Epithelial cell of esophagus (primary cell): ENCODE measurements at regions not wholly inside any gene's neighbourhood (a gene's known extent, or its start where the extent isn't known, plus 50 kb on each side); places are given as distances from the start of the nearest gene placed in this dataset.

Source experiments
- DNase-seq: peaks from one replicate; pipeline ENCODE4 v3.0.0; 2010; ENCODE audit warnings: low read depth
- H3K4me3 ChIP-seq: 2 replicates; pipeline ENCODE4 v1.5.1; 2011; ENCODE audit warnings: mild to moderate bottlenecking, low read length, control low read depth
- CTCF ChIP-seq: IDR thresholded peaks from 2 replicates; pipeline ENCODE4 v1.5.1; 2011; ENCODE audit warnings: low read depth, mild to moderate bottlenecking, low read length, control low read depth, inconsistent platforms; ENCODE audit not compliant: insufficient read depth; ENCODE audit errors: missing control alignments

DNA sequence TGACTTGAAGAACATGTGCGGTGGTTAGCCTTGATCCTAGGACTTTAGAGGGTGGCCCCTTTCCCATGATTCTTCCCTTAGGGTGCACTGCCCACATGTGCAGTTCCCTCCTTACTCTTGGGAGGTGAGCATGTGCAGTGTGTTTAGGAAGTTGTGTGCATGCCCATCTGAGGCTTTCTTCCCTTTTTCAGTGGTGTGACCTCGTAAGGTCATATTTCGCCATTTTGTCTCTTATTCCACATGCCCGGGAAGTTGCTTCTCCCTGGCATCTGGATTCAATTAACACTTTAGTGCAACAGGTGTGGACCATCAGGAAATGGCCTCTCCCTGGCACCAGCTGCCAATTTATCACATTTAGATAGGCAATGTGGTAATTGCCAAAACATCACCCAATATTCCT lies 380.6 kb upstream of the VSTM2A start:
- TF ChIP-seq CTCF, result no peak
- no peak overlapping the region for H3K4me3 ChIP-seq
- no peak for DNase-seq

- DNase-seq, result no peak
- no peak for TF ChIP-seq CTCF
- H3K4me3 ChIP-seq, result no peak overlapping the region
These were observed 375.8 kb upstream of the VSTM2A start for GRCh38 chr7:54166419-54166818.

DNA sequence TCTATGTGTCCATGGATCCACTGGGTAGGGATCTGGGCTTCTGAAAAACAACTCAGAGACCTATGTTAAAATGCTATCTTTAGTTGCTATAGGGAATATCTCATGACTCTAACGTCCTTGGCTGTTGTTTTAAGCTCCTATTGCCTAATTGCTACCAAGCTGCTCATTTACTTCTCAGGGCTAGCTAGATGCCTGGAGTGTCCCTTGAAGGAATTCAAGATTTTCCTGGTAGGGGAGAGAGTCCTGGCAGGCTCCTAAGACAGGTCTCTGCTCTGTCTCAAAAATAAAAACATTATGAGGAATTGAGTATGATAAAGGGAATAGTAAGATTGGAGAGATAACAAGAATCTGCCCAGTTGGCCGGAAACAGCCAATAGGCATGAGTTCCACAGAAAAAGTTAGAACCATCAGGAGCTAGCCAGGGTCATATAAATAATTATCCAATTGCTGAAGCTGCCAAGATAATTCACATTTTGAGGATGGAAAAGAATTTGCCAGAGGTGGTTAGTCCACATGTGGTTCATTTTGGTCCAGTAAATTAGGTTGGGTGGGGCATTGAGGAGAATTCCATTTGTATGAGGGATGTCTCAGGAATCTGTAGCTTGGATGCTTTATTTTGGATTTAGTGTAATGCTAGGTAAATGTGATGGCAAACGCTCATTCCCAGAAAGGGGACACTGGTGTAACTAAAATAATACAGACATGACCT lies 362.7 kb upstream of the VSTM2A start:
- DNase-seq, result peak; percentile 24
- no peak for TF ChIP-seq CTCF
- no peak overlapping the region for H3K4me3 ChIP-seq

DNA sequence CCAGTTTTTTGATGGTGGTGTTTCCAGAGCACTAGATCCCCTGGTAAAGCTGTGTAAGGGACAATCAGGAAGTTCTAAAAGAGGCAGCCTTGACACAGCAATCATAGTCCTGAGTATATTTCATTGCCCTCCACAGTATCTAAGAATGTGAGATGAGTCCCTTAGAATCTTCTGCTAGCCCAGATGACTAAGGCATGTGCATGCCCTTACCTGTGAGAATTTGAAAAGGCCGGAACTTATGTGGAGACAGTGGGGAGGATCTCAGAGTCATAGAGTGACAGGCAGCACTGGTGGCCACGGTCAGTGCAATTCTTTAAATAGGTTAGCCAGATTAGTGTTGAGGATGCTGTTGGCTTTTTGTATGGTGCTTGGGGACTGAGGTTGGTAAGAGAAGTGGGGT lies 361.4 kb upstream of the VSTM2A start:
- peak; percentile 77 for DNase-seq
- no peak for TF ChIP-seq CTCF
- H3K4me3 ChIP-seq, result no peak overlapping the region

DNA sequence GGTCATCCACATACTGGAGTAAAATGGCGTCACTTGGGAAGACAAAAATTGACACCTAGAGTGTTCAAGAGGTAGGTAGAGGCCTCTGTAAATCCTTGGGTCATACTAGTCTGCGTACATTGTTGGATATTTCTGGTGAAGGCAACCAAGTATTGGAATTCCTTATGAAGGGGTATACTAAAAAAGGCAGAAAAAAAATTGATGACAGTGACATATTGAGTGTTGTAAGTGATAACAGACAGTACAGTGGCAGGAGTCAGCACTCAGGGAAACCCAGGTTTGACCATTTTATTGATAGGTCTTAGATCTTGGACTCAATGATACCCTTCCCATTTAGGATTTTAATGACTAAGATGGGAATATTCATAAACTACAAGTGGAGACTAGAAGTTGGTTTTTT lies 359.1 kb upstream of the VSTM2A start:
- no peak for DNase-seq
- TF ChIP-seq CTCF, result no peak
- no peak overlapping the region for H3K4me3 ChIP-seq

DNA sequence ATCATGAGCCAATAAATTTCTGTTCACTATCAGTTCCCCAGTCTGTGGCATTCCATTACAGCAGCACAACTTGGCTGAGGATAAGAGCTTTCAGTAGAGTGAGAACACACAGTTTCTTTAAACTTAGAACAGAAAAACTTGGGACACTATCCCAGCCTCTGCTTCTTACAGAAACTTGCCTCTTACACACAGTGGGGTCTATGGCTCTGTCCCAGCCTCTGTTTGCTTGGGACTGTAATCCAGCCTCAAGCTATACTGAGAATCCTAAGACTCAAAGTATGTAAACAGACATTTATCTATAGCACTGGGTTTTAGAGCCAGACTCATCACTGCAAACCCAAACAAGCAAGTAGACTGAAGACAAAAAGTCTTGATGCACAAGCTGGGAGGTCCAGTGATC lies 355.8 kb upstream of the VSTM2A start:
- no peak for TF ChIP-seq CTCF
- H3K4me3 ChIP-seq, result no peak overlapping the region
- no peak for DNase-seq

DNA sequence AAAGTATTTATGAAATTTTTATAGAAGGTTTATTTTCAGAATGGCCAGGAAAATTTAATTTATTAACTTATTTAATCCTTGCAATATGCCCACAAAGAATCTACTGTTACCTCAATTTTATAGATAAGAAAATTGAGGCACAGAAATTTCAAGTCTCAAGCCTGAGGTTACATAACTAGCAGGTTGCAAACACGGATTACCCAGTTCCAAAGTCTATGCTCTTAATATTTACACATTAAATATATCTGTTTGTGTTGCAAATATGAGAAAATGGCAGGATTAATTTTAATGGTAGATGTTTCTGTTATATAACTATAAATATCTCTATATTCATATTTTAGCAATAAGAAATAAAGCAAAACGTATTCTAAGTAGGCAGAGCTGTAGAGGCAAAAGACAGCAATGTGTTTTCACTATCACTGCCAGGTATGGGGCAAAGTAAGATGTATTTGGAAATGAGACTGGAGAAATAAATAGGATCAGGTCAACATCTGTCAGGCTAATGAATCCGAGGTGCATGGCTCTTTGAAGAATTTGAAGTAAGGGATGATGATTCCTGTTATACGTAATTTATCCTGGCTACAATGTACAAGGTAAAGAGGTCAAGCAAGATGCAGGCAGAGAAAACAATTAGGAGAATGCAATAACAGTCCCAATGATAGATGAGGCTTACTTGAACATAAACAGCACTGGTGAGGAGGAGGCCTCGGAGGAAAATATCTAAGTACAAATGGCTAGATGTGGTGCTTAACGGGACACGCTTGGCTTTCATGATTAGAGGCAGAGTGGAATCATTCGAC lies 354.1 kb upstream of the VSTM2A start:
- no peak for DNase-seq
- no peak for TF ChIP-seq CTCF
- H3K4me3 ChIP-seq, result no peak overlapping the region
